A673 (cell line): ENCODE measurements at regions not wholly inside any gene's neighbourhood (a gene's known extent, or its start where the extent isn't known, plus 50 kb on each side); places are given as distances from the start of the nearest gene placed in this dataset.

ENCODE experiments used
- EZH2 ChIP-seq: fragments of 200-600 bp; sonication (generic); IDR thresholded peaks from 2 replicates; pipeline ENCODE4 v1.6.1; 2017; ENCODE audit warnings: borderline replicate concordance, low read depth, mild to moderate bottlenecking, mixed read lengths, antibody characterized with exemption, low read length; ENCODE audit not compliant: poor library complexity, severe bottlenecking
- TF ChIP-seq, protein P1 (sequence below): fragments of 300-800, 200-600 bp; sonication (generic); conservative IDR thresholded peaks from 2 replicates; pipeline ENCODE4 v1.5.1; 2017; ENCODE audit warnings: low read depth, mild to moderate bottlenecking, antibody characterized with exemption, low read length, moderate library complexity, mixed read lengths

- TF ChIP-seq, protein P1, sequence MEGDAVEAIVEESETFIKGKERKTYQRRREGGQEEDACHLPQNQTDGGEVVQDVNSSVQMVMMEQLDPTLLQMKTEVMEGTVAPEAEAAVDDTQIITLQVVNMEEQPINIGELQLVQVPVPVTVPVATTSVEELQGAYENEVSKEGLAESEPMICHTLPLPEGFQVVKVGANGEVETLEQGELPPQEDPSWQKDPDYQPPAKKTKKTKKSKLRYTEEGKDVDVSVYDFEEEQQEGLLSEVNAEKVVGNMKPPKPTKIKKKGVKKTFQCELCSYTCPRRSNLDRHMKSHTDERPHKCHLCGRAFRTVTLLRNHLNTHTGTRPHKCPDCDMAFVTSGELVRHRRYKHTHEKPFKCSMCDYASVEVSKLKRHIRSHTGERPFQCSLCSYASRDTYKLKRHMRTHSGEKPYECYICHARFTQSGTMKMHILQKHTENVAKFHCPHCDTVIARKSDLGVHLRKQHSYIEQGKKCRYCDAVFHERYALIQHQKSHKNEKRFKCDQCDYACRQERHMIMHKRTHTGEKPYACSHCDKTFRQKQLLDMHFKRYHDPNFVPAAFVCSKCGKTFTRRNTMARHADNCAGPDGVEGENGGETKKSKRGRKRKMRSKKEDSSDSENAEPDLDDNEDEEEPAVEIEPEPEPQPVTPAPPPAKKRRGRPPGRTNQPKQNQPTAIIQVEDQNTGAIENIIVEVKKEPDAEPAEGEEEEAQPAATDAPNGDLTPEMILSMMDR, result no peak
- TF ChIP-seq EZH2, result no peak
Measured at GRCh38 chr12:56866493-56866892, 67.7 kb downstream of the SDR9C7 start.
